ENCODE measurements at regions not wholly inside any gene's neighbourhood (a gene's known extent, or its start where the extent isn't known, plus 50 kb on each side); places are given as distances from the start of the nearest gene placed in this dataset.
"Not testable (repeated sequence)": the region's sequence is repeated elsewhere in the genome, so short reads cannot be mapped to it uniquely, and the experiment has no call there.

- BruUV-seq (replicated peaks), result no TSS peak
- H3K4me2 ChIP-seq (ENCODE audit: low read length), result no peak overlapping the region
- no peaks in the 10 kb centered on the region for H3K79me2 ChIP-seq (ENCODE audit: insufficient read depth, low read depth, low read length)
- H3K9me2 ChIP-seq (ENCODE audit: insufficient read depth, low read length), result no peaks in the 10 kb centered on the region
- TF ChIP-seq EZH2phosphoT487 (IDR thresholded peaks at IDR 0.05; ENCODE audit: borderline replicate concordance, low read depth, low read length) (no peak), CTCF (conservative IDR thresholded peaks at IDR 0.05; ENCODE audit: low read length) (no peak)
- no peak for DNase-seq (ENCODE audit: low spot score)
- no peaks in the 10 kb centered on the region for H3K4me1 ChIP-seq (ENCODE audit: insufficient read depth, low read length, poor library complexity, severe bottlenecking)
- H3K4me3 ChIP-seq (ENCODE audit: low read depth, low read length, poor library complexity, severe bottlenecking), result no peak overlapping the region
- CTCF ChIA-PET (ENCODE audit: unreplicated experiment), result no interaction called here
- H3K27ac ChIP-seq (ENCODE audit: low read depth, low read length, poor library complexity, severe bottlenecking), result no peak overlapping the region
- H3K9me3 ChIP-seq (ENCODE audit: low read length), result no peaks in the 10 kb centered on the region
- POLR2A ChIA-PET, result interaction anchor here (0.6 kb wide), 1 partner anchor 443 kb away, joined by 3 read pairs; no protein-coding TSS in a partner anchor
- intact Hi-C loops (cut with micrococcal nuclease; ENCODE audit: unreplicated experiment), result no loop called here
- no peak overlapping the region for H2AFZ ChIP-seq (ENCODE audit: low read length)
- H3K36me3 ChIP-seq (ENCODE audit: insufficient read depth, low read length), result no peaks in the 10 kb centered on the region
- H4K20me1 ChIP-seq (ENCODE audit: insufficient read depth, low read length), result no peaks in the 10 kb centered on the region
These were observed 128.0 kb downstream of the LRRN1 start for GRCh38 chr3:3927198-3927597.

- CTCF ChIA-PET (ENCODE audit: unreplicated experiment), result no interaction called here
- no TSS peak for BruUV-seq (replicated peaks)
- H3K4me3 ChIP-seq (ENCODE audit: low read depth, low read length, poor library complexity, severe bottlenecking), result no peak overlapping the region
- H3K27ac ChIP-seq (ENCODE audit: low read depth, low read length, poor library complexity, severe bottlenecking), result no peak overlapping the region
- H3K4me1 ChIP-seq (ENCODE audit: insufficient read depth, low read length, poor library complexity, severe bottlenecking), result no peaks in the 10 kb centered on the region
- TF ChIP-seq EZH2phosphoT487 (IDR thresholded peaks at IDR 0.05; ENCODE audit: borderline replicate concordance, low read depth, low read length), result no peak
- no peak for TF ChIP-seq CTCF (conservative IDR thresholded peaks at IDR 0.05; ENCODE audit: low read length)
- no peaks in the 10 kb centered on the region for H3K9me3 ChIP-seq (ENCODE audit: low read length)
- POLR2A ChIA-PET, result no interaction called here
- no peaks in the 10 kb centered on the region for H3K36me3 ChIP-seq (ENCODE audit: insufficient read depth, low read length)
- DNase-seq (ENCODE audit: low spot score), result no peak
- H3K4me2 ChIP-seq (ENCODE audit: low read length), result no peak overlapping the region
- H2AFZ ChIP-seq (ENCODE audit: low read length), result no peak overlapping the region
- H4K20me1 ChIP-seq (ENCODE audit: insufficient read depth, low read length), result no peaks in the 10 kb centered on the region
- no peaks in the 10 kb centered on the region for H3K79me2 ChIP-seq (ENCODE audit: insufficient read depth, low read depth, low read length)
- H3K9me2 ChIP-seq (ENCODE audit: insufficient read depth, low read length), result no peaks in the 10 kb centered on the region
- intact Hi-C loops (cut with micrococcal nuclease; ENCODE audit: unreplicated experiment), result no loop called here
These were observed 128.7 kb downstream of the LRRN1 start for GRCh38 chr3:3927965-3928364.

- H3K27ac ChIP-seq (ENCODE audit: low read depth, low read length, poor library complexity, severe bottlenecking); H3K9me3 ChIP-seq (ENCODE audit: low read length); DNase-seq (ENCODE audit: low spot score); CTCF ChIA-PET (ENCODE audit: unreplicated experiment); H4K20me1 ChIP-seq (ENCODE audit: insufficient read depth, low read length); H3K4me3 ChIP-seq (ENCODE audit: low read depth, low read length, poor library complexity, severe bottlenecking); BruUV-seq (replicated peaks); H3K9me2 ChIP-seq (ENCODE audit: insufficient read depth, low read length); H3K4me2 ChIP-seq (ENCODE audit: low read length); intact Hi-C loops (cut with micrococcal nuclease; ENCODE audit: unreplicated experiment); H3K4me1 ChIP-seq (ENCODE audit: insufficient read depth, low read length, poor library complexity, severe bottlenecking); H3K36me3 ChIP-seq (ENCODE audit: insufficient read depth, low read length); H2AFZ ChIP-seq (ENCODE audit: low read length); H3K79me2 ChIP-seq (ENCODE audit: insufficient read depth, low read depth, low read length); POLR2A ChIA-PET: not testable (repeated sequence)
These were observed 142.1 kb downstream of the LRRN1 start for GRCh38 chr3:3941380-3941779.
